ENCODE measurements at regions not wholly inside any gene's neighbourhood (a gene's known extent, or its start where the extent isn't known, plus 50 kb on each side); places are given as distances from the start of the nearest gene placed in this dataset.
"Not testable (repeated sequence)": the region's sequence is repeated elsewhere in the genome, so short reads cannot be mapped to it uniquely, and the experiment has no call there.

DNA sequence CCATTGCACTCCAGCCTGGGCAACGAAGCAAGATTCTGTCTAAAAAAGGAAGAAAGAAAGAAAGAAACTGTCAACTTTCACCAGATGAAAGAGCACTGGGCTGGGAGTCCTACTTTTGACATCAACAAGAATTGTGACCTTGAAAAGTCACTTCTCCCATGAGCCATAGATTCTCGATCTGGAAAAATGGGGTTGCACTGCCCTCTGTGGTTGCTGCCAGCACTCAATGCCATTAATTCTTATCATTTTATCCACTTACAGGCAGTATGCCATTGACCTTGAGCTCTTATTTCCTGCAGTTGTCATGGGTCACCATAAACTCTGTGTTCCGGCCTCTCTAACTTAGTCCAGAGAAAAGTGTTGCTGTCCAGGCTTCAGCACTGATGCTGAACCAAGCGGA, 137.2 kb downstream of the NOC3L start:
- DNase-seq (ENCODE audit: low spot score) = no peak

DNA sequence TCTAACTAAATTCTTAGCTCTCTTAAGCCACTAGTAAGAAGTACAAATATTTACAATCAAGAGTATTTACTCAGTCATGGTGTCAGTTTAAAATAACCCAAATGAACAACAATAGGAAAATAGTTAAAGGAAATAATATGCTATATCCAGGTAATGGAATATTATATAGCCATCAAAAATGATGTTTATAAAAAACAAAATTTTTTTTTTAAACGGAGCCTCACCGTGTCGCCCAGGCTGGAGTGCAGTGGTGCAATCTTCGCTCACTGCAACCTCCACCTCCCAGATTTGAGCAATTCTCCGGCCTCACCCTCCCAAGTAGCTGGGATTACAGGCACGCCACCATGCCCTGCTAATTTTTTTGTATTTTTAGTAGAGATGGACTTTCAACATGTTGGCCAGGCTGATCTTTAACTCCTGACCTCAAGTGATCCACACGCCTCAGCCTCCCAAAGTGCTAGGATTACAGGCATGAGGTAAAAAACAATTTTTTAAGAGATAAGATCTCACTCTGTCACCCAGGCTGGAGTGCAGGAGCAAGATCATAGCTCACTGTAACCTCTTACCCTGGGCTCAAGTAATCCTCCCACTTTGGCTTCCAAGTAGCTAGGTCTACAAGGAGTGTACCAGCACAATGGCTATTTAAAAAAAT, 132.5 kb downstream of the NOC3L start:
- DNase-seq (ENCODE audit: low spot score) = no peak

DNA sequence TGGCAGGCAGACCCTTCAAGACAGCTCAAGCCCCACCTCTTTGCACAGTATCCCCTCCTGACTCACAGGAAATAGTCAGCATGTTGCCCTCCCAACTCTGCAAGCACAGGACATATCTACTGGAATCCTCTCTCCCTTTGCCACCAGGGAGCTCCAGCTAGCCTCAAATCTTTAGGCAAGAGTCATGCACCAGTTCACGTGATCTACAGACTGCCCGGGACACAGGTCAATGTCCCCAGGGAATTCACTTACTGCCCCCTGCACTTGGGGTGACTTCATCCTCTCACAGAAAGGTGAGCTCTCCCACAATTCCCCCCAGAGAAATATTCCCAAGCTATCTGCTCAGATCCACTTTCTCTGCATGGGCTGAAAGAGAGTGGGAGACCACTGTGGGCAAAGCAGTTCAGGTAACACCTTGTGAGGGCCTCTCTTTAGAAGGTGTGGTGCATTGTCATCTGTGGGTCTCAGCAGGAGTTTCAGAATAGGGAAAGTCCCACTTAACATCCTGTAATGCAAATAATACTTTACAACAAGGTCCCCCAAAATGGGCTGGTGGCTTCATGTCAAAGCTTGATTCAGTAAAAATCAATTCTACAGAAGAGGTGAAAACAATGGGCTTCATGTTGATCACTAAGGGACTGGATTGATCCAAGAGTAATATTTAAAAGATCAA, 129.9 kb downstream of the NOC3L start:
- DNase-seq (ENCODE audit: low spot score) = no peak

DNA sequence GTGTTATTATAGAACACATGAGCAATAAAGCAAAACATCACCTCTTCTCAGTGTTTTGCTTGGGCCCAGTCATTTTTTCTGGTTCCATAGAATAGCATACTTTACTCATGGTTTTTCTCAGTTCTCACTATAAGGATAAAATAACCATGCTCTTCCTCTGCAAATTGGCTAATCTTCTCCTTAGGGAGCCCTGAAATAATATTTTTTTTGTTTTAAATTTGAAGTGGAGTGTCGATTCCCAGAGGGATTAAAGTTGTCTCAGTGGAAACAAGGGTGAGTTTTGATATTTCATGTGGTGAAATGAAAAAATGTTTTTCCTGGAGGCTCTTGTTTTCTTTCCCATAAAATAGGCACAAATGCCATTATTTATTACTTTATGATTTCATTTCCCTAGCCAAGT, 127.3 kb downstream of the NOC3L start:
- DNase-seq (ENCODE audit: low spot score) = no peak

DNA sequence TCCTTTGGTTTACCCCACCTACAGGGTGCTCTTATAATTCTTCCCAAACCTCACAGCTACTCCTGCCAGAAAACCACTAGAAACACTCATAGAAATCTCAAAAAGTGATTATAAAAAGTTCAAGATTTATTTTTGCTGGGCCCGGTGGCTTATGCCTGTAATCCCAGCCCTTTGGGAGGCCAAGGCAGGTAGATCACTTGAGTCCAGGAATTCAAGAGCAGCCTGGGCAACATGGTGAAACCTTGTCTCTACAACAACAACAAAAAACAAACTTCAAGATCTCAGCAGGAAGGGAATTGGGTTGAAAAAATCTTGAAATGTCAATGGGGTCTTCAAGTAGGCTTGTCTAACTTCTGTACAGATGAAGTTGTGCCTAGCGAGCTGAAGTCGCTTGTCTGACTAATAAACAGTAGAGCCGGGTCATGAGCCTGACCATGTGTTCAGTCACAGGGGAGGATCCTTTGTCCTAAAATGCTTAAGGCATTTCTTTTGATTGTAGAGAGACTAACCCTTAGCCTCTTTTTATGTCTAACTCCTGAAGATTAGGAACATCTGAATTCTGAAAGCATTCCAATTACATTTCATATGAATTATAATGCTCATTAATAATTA, 124.6 kb downstream of the NOC3L start:
- no peak for DNase-seq (ENCODE audit: low spot score)

DNA sequence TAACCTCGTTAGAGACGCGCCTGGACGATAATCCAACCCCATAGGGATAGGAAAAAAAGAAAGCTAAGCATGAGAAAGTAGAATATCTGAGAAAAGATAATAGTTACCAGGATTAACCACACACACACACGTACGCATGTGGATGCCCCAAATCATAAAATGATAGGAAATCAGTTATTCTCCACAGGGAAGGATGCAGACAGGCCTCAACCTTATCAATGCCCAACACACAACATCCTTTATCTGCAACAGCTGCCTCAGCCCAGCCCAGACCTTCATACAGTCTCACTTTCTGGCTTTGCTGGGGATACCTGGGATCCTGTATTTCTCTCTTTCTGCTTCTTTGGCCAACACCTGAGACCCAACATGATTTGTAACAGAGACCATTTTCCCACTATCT, 123.0 kb downstream of the NOC3L start:
- DNase-seq (ENCODE audit: low spot score) = no peak

DNA sequence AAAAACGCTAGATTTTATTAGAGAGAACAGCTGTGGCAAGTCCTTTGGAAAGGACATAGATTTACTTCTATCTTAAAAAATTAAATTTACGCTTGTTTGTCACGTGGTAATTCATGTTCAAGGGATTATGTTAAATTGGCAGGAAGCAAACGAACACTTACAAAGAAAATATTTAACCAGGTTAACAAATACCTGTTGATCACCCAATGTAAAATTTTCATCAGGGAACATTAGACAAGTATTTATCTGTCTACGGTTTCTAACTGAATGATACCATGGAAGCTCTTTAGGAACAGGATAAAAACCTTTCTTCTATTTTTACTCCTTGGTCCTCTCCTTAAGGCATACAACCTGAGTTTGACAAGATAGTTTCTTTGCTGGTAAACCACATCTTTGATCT, 122.2 kb downstream of the NOC3L start:
- DNase-seq (ENCODE audit: low spot score) = no peak

DNA sequence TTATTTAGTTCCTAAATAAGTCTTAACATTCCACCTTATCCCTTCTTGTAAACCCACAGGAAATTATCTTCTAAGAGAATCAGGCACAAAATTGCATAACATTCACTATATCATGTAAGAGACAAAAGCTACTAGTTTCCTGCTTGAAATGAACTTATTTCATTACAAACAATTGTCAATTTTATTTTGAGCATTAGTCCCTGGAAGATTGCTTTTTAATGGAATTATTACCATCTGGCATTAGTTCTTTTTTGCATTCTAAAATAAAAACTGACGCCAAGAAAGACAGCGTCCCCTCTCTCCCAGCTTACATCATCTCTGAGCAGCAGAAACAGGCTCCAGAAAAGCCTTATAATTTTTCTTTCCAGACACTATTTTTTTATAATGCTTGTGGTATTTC, 121.8 kb downstream of the NOC3L start:
- DNase-seq (ENCODE audit: low spot score) = no peak

DNA sequence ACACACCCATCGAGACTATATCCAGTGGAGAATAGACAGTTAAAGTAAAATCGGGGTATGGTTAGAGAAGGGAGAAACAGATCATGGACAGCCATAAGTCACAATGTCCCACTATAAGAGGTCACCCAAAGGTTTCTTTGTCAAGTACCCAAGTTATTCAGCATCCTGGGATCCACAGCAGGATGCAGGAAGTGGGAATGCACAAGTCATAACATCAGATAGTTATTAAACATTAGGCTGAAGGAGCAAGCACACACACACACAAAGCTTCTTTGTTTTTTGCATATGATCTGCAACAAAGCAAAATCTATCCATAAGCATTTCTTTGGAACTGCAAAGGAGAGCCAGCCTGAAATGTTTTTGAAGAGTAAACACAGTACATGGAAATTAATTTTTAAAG, 111.6 kb downstream of the NOC3L start:
- no peak for DNase-seq (ENCODE audit: low spot score)

DNA sequence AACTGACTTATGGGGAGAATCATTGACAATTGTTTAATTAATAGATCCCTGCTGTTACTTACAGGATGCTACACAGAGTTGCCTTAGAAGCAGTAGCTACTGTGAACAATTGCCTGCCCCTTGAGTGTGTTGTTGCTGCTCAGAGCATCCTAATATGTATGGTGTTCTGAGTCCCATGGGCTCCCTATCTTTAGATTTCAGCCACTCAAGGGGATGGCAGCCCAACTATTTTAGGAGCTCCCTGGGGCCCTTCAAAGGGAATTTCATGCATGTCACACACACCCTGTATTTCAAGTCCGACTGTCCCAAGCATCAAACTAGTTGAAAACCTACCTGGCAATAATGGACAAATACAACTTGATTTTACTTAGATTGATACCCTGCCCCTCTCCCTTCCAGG, 111.2 kb downstream of the NOC3L start:
- DNase-seq (ENCODE audit: low spot score) = no peak

DNA sequence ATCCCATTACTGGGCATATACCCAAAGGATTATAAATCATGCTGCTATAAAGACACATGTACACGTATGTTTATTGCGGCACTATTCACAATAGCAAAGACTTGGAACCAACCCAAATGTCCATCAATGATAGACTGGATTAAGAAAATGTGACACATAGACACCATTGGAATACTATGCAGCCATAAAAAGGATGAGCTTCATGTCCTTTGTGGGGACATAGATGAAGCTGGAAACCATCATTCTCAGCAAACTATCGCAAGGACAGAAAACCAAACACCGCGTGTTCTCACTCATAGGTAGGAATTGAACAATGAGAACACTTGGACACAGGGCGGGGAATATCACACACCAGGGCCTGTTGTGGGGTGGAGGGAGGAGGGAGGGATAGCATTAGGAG, 105.3 kb downstream of the NOC3L start:
- DNase-seq (ENCODE audit: low spot score) = not testable (repeated sequence)

DNA sequence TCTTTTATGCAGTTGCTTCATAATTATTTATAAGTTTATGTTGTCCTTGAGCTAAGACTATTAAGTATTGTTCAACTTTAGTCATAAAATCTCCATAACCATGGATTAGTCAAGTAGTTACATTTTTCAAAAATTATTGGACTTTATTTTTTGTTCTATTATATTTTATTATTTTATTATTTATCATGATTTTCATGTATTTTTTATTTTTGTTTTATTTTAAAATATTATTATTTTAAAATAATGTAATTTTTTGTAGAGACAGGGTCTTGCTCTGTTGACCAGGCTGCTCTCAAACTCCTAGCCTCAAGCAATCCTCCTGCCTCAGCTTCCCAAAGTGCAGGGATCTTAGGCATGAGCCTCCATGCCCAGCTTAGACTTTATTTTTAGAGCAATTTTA, 102.3 kb downstream of the NOC3L start:
- DNase-seq (ENCODE audit: low spot score) = no peak

DNA sequence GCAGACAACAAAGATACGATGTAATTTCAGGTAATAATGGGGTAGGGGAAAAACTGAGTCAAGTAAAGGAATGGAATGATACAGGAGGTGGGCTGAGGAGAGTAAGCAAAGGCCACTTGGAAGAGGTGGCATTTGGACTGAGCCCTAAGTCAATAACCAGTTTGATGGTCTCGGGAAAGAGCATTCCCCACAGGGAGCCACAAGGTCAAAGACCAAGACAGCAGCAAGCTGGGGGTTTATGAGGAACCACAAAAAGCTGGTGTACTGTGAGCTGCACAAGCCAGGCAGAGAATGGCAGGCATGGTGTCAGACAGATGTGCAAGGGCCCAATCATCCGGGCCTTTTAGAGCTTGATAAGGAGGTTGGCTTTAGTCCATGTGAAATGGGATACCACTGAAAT, 98.7 kb downstream of the NOC3L start:
- DNase-seq (ENCODE audit: low spot score) = no peak

DNA sequence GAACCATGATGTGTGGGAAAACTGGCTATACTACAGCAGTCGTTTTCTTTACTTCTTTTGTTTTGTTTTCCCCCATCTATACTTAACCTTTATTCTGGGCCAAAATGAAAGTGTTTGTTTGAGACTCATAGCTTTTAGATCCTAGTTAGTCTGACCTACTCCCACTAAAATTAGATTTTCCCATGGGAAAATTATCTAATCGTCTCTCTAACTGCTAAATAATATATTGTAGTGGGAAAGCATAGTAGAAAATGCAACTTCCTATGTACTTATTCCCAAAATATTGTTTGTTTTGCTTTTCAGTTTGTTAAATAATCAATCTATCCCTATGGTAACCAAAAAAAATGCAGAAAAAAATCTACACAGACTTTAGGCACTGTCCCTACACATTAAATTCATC, 96.6 kb downstream of the NOC3L start:
- DNase-seq (ENCODE audit: low spot score) = no peak

DNA sequence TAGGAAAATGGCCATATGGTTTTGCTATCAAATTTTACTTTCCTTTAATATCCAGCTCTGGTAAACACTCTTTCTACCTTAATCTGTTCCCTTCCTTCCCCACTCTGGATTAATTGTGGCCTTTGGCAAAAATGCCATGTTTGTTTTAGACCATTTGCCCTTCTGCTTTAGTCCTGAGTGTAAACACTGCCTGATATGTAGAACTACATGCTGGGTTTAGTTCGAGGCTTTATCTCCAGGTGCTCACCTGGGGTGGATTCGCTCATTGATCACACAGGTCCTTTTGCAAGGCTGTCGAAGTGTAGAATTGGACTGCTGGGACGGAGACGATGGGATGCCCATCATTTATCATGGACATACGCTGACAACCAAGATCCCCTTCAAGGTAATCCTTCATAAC, 94.1 kb downstream of the NOC3L start:
- no peak for DNase-seq (ENCODE audit: low spot score)

DNA sequence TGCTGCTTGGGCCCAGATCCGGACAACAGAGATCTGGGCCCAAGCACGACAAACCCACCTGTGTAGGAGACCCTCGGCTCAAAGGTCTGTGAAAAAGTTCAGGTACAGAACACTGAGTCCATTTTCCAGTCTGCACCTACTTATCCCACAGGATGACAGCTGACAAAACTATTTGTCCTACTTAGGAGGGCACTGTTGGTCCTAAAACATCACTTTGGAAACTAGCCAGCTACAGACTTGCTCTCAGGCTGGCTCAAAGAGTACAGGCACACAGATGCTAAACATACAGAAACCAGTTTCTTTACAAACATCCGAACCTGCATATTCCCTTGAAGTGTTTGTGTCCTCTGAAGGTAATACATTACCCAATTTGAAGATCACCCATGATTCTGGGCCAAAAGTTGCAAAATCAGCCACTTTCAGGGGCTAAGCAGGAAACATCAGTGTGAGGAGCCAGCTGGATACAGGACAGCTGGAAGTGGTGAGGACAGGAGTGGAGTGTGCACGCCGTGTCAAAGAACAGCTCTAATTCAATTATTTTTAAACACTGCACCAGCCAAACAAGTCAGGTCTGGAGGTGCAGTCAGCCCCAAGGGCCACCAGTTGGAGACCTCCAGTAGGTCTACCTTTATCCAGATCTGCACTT, 88.5 kb downstream of the NOC3L start:
- no peak for DNase-seq (ENCODE audit: low spot score)

DNA sequence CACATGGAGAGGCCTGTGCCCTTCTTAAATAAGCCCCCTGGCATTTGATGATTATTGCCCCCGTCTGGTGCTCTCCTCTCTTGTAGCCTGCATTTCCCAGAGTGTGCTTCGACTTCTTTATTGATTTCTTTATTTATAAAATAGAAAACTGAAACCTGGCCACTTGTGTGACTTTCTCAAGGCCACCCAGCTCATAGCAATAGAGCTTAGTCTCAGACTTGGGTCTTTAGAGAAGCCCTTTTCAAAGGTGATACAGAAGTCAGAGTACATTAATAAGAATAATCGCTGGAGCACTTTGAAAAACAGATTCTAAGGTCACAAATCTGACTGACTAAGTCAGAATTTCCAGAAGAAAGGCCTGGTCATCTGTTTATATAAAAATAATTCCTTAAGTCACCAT, 86.6 kb downstream of the NOC3L start:
- no peak for DNase-seq (ENCODE audit: low spot score)

DNA sequence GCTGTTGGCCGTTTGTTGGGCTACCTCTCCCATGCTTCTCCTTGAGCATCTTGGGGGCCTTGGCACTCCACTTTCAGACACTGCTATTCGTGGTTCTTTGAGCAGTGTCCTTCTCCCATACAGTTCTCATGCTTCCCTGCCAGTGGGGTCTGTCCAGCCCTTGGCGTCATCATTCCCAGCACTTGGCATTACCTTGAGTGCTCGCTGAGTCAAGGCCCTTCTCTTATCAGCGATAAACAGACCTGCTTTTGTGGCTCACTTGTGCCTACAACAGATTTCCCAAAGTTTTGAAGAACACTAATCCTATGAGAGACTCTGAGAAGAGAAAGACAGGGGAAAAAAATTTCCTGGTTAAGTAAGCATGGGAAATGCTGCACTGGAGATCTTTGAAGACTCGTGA, 85.3 kb downstream of the NOC3L start:
- no peak for DNase-seq (ENCODE audit: low spot score)

DNA sequence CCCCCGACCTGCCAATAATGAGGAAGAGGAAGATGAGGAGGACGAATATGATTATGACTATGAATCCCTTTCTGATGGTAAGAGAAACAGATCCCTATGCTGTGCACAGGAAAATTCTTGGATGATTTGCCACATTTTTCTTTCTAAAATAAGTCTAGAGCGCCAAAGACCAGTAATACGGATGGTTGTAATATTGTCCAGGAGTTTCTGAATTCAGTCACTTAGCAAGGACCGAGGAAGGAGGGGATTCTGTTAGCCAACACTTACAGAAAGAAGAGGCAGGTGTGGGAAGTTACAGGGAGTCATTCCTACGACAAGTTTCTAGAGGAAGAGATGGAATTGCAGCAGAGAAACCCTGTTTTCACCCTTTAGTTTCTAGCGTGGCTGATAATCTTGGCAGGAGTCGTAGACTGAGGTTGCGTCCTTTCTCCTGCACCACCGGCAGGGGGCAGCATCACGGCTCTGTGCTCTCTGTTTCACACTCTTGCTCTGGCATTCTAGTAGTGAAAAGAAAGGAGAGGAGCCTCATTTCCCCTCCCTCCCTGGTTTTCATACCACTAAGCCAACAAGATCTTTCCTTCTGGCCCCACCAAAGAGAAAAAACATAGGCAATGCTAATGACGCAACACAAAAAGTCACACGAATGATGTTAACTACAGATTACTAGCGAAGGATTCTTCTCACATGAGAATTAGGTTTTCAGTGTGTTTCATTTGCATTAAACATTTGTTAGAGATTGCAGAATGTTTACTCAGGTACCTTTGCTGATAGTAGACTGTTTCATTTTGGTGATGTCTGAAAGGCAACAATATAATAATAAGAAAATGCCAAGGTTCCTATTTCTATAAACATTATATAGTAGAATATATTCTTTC, 82.7 kb downstream of the NOC3L start:
- peak; percentile 65 for DNase-seq (ENCODE audit: low spot score)

DNA sequence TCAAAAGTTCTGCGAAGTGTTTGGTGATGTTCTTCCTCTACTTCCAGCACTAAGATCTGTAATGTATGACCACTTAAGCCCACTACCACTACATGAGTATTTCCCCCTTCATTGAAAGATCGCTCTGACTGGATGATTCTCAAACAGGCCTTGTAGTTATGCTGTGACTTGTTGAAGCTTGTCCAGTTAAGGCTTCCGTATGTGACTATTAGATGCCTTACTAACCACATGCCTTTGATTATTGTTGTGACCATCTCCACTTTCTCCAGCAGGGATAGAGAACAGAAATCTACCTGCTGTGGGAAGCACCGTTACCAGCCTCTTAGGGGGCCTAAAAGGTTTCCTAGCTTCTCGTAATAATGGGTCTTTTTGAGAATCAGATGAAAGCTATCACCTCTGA, 81.1 kb downstream of the NOC3L start:
- no peak for DNase-seq (ENCODE audit: low spot score)

DNA sequence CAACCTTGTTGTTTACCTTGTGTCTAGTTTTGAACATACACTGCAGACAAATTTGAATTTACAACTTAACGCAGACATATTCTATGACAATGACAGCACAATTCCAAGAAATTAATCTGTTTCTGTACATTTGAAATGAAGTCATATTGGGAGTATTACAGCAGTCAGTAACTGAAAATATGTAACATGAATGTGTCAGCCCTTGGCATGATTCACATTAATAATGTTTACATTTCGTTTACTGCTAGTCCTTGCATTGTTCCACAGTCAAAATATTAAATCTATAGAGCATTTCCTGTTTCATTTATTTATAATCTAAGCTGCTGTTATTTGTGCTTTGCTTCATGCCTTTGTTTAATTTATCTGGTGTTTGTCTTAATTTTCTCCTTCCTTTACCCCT, 80.4 kb downstream of the NOC3L start:
- DNase-seq (ENCODE audit: low spot score) = no peak
